Fibroblast of pulmonary artery (primary cell): ENCODE measurements at regions not wholly inside any gene's neighbourhood (a gene's known extent, or its start where the extent isn't known, plus 50 kb on each side); places are given as distances from the start of the nearest gene placed in this dataset.

ENCODE experiments used
- DNase-seq: peaks from one replicate; pipeline ENCODE4 v3.0.0-alpha.2; 2010; ENCODE audit warnings: low read depth
- H3K4me3 ChIP-seq: replicated peaks from 2 replicates; pipeline ENCODE4 v1.5.1; 2011; ENCODE audit warnings: low read depth, mild to moderate bottlenecking, control low read depth, low read length, moderate library complexity
- CTCF ChIP-seq: IDR thresholded peaks from 2 replicates; pipeline ENCODE4 v1.5.1; 2011; ENCODE audit warnings: mild to moderate bottlenecking, control low read depth, low read length, inconsistent platforms; ENCODE audit errors: missing control alignments

DNA sequence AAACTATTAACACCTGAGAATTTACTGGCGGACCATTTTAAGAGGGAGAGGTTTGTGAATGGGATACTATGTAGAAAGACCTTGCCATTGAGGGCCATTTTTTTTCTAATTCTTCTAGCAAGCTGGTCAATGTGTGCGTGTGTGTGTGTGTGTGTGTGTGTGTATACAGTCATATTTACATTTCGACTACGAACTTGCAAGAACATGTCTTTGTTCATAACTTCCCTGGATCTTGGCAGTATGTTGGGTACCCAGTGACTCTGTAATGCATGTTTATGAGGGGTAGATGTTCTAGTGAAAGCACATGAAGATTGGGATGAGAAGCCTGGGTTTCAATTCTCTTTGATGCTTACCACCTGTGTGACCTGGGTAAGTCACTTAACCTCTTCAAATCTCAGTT is 133.6 kb downstream of the UBE2E3 start:
- DNase-seq, result no peak
- no peak for TF ChIP-seq CTCF
- no peak overlapping the region for H3K4me3 ChIP-seq

GRCh38 chr2:181116261-181116660 is 135.9 kb downstream of the UBE2E3 start:
- no peak for DNase-seq
- TF ChIP-seq CTCF, result no peak
- H3K4me3 ChIP-seq, result no peak overlapping the region

DNA sequence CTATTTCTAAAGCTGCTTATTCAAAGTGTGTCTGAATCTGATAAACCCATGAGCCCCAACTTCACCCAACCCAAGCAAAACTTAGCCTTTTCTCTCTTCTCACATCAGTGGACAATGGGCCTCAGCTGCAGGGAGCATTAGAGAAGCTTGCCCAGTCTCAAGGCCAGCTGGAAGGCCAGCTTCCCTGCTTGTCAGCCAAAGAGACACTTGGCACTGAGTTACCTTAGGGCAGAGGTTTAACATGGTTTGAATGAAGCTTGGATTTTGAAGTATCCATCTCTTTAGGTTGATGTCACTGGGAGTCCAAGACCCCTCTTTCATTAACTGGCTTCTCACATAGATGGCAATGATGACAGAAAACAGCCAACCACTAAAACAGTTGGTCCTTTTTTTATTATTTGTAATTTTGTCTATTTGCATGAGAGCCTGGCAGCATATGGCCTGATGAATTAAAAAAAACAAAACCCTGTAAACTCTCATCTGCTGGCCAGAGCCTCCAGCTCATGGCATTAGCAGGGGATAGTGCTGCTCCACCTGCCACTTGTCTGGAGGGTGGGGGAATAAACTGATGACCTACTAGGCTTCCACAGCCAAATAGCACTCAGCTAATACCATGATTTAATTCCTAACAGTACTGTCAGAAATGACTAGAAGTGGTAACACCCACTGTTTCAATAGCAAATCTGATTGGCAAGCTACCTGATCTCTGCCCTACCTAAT is 137.0 kb downstream of the UBE2E3 start:
- no peak for TF ChIP-seq CTCF
- DNase-seq, result no peak
- no peak overlapping the region for H3K4me3 ChIP-seq

GRCh38 chr2:181120625-181121024 is 140.2 kb downstream of the UBE2E3 start:
- no peak overlapping the region for H3K4me3 ChIP-seq
- TF ChIP-seq CTCF, result no peak
- DNase-seq, result peak; percentile 31

- TF ChIP-seq CTCF, result no peak
- no peak overlapping the region for H3K4me3 ChIP-seq
- no peak for DNase-seq
These were observed 141.6 kb downstream of the UBE2E3 start for GRCh38 chr2:181121996-181122395.

GRCh38 chr2:181122601-181123000 is 142.2 kb downstream of the UBE2E3 start:
- no peak for TF ChIP-seq CTCF
- H3K4me3 ChIP-seq, result no peak overlapping the region
- no peak for DNase-seq

GRCh38 chr2:181123798-181124231 is 143.4 kb downstream of the UBE2E3 start:
- TF ChIP-seq CTCF, result no peak
- DNase-seq, result peak; percentile 55
- H3K4me3 ChIP-seq, result no peak overlapping the region
